T1000 (cell line): ENCODE measurements at regions not wholly inside any gene's neighbourhood (a gene's known extent, or its start where the extent isn't known, plus 50 kb on each side); places are given as distances from the start of the nearest gene placed in this dataset.

ENCODE experiments used
- DNase-seq: peaks from one replicate; lab custom pipeline; 2025; ENCODE audit warnings: mixed read lengths; lab: John Stamatoyannopoulos, UW

GRCh38 chr10:78802431-78802830, 266.3 kb upstream of the ZMIZ1 start:
- no peak for DNase-seq

GRCh38 chr10:78802866-78803265, 265.9 kb upstream of the ZMIZ1 start:
- DNase-seq, result no peak

- no peak for DNase-seq
Observed at GRCh38 chr10:78803710-78804109, 265.1 kb upstream of the ZMIZ1 start.

- no peak for DNase-seq
Observed at GRCh38 chr10:78804411-78805032, 264.2 kb upstream of the ZMIZ1 start.

- peak; percentile 21 for DNase-seq
Observed at GRCh38 chr10:78805176-78805575, 263.6 kb upstream of the ZMIZ1 start.

GRCh38 chr10:78806681-78807221, 262.0 kb upstream of the ZMIZ1 start:
- no peak for DNase-seq

GRCh38 chr10:78807504-78808203, 261.1 kb upstream of the ZMIZ1 start:
- no peak for DNase-seq

GRCh38 chr10:78808286-78808685, 260.5 kb upstream of the ZMIZ1 start:
- no peak for DNase-seq

- no peak for DNase-seq
Observed at GRCh38 chr10:78808736-78809367, 259.9 kb upstream of the ZMIZ1 start.

- DNase-seq, result no peak
Observed at GRCh38 chr10:78811174-78811573, 257.6 kb upstream of the ZMIZ1 start.

GRCh38 chr10:78812571-78813318, 256.0 kb upstream of the ZMIZ1 start:
- no peak for DNase-seq

- no peak for DNase-seq
Observed at GRCh38 chr10:78813526-78813925, 255.2 kb upstream of the ZMIZ1 start.

GRCh38 chr10:78813998-78814399, 254.8 kb upstream of the ZMIZ1 start:
- no peak for DNase-seq

GRCh38 chr10:78814407-78814806, 254.4 kb upstream of the ZMIZ1 start:
- DNase-seq, result no peak

GRCh38 chr10:78815702-78816334, 252.9 kb upstream of the ZMIZ1 start:
- DNase-seq, result no peak

- DNase-seq, result no peak
Observed at GRCh38 chr10:78817361-78817760, 251.4 kb upstream of the ZMIZ1 start.

- DNase-seq, result no peak
Observed at GRCh38 chr10:78817804-78818203, 251.0 kb upstream of the ZMIZ1 start.

- DNase-seq, result no peak
Observed at GRCh38 chr10:78819361-78820006, 249.3 kb upstream of the ZMIZ1 start.

GRCh38 chr10:78820007-78820362, 248.8 kb upstream of the ZMIZ1 start:
- no peak for DNase-seq

- DNase-seq, result no peak
Observed at GRCh38 chr10:78821052-78821451, 247.7 kb upstream of the ZMIZ1 start.
